NCI-H2196 (cell line): ENCODE measurements at regions not wholly inside any gene's neighbourhood (a gene's known extent, or its start where the extent isn't known, plus 50 kb on each side); places are given as distances from the start of the nearest gene placed in this dataset.
"Not testable (repeated sequence)": the region's sequence is repeated elsewhere in the genome, so short reads cannot be mapped to it uniquely, and the experiment has no call there.

ENCODE experiments used
- DNase-seq: peaks from one replicate; lab custom pipeline; 2025; ENCODE audit not compliant: unreplicated experiment; lab: John Stamatoyannopoulos, UW

DNA sequence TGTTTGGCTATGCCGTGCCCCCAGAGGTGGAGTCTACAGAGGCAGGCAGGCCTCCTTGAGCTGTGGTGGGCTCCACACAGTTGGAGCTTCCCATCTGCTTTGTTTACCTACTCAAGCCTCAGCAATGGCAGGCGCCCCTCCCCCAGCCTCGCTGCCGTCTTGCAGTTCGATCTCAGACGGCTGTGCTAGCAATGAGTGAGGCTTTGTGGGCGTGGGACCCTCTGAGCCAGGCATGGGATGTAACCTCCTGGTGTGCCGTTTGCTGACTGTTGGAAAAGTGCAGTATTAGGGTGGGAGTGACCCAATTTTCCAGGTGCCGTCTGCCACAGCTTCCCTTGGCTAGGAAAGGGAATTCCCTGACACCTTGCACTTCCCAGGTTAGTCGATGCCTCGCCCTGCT, 652.8 kb upstream of the EEF2KMT start:
- DNase-seq, result not testable (repeated sequence)

DNA sequence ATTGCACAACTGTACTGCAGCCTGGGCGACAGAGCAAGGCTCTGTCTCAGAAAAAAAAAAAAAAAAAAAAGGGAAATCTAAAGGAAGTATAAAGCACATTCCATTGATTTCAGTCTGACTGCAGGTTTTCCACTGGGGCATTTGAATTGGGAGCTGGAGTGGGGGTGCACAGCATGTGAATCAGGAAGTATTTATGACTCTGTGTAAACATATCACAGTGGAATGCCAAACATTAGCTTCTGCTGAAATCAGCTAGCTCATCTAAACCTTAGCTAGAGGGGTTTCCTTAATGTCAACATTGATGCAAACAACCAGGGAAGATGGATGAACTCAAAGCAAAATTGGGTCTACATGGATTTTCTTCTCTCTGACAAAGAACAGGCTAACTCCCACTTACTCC, 641.0 kb upstream of the EEF2KMT start:
- DNase-seq, result no peak

DNA sequence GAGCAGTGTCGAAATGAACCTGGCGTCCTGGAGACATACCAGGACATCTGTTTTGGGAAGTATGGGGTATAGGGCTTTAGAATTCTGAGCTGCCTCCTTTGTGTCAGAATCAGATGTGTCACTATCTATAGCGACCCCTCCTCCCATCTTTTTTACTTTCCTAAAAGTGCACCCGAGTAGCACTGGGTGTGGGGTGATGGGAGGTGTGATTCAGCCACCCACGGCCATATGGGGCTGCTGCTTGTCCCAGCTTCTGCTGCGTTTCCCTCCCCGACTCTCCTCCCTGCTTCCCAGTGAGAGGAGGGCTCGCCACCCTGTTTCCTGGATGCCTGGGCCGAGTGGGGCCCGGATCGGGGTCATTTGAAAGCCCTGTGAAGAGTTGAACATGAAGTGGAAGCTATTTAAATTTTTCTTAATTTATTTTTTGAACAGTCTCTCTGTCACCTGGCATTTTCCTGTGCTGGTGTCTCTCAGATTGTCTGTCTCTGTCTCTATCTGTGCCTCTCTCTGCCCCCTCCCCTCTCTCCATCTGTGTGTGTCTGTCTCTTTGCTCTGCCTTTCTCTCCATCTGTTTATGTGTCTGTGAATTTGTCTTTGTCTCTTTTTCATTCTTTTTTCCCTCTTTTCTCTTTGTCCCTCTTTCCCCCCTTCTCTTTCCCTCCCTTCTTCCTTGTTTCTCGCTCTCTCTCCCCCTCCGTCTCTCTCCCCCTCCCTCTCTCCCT, 638.8 kb upstream of the EEF2KMT start:
- no peak for DNase-seq

DNA sequence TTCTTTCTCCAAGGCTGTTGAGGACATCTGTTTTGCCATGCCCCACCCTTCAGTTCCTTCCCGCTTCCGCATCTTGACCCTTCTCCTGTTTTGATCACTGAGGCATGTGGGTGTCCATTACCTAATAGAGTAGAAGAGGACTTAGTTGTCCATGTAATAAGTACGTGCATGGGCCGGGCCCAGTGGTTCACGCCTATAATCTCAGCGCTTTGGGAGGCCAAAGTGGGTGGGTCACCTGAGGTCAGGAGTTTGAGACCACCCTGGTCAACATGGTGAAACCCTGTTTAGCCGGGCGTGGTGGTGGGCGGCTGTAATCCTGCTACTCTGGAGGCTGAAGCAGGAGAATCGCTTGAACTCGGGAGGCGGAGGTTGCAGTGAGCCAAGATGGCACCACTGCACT, 637.8 kb upstream of the EEF2KMT start:
- DNase-seq, result no peak

DNA sequence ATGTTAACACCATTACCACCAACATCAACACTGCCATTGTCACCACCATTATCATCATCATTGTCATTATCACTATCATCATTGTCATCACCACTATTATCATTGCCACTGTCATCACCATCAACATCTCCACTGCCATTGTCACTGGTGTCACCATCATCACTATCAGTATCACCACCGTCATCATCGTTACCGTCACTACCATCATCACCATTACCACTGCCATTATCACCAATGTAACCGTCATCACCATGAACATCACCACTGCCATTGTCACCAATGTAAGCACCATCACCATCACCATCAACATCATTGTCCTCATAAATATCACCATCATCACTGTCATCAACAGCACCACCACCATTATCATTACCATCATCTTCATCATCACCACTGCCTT, 633.2 kb upstream of the EEF2KMT start:
- no peak for DNase-seq

DNA sequence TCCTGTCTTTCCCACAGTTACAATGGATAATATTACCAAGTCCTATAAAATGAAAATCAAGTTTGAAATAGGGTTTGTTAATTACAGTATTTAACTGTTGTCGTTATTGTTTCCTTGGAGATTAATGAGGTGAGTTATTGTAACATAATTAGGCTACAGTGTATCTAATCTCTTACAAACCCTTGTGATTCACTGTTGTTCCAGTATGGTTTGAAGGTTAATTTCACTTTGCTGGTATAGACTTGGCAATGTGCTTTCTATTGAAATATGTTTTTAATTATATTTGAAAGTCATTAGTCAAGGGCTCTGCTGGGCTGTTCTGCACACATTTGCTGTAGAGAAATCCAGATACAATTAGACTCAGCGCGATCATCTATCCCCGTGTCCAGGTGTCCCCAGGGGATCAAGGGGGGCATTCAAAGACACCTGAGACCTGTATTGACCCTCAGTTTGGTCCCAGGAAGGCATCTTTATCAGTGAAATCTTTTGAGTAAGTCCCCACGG, 624.6 kb upstream of the EEF2KMT start:
- DNase-seq, result no peak

DNA sequence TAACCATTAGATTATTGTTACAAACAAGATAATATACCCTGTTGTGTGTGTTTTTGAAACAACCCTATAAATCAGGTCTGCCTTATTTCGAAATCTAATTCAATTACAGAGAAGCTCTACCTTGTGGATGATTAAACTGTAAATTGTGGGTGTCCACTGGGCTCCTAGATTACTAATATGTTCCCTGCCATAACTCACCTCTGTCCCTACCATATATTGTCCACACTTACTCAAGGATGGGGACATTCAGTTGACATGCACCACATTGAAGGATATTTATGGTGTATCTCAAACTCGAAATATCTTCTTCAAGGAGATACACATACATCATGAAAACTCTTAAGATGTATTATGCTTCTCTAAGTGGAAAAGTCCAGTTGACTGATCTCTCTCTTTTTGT, 617.6 kb upstream of the EEF2KMT start:
- DNase-seq, result no peak

DNA sequence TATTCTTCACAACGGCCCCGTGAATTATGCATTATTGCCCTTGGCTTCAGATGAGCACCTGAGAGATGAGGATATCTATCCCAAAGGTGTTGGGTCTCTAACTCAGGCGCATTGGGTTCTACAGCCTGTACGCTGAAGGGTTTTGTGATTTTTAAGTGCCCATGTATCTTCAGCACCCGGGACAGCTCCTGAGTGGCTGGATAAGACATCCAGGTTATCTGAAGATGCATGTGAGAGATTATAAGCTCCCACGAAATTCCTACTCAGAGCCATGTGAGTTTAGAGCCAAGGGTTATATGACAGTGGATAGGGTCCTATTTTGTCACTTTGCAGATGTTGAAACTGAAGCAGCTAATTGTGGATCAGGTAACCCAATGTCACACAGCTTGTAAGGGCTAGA, 612.3 kb upstream of the EEF2KMT start:
- DNase-seq, result no peak

DNA sequence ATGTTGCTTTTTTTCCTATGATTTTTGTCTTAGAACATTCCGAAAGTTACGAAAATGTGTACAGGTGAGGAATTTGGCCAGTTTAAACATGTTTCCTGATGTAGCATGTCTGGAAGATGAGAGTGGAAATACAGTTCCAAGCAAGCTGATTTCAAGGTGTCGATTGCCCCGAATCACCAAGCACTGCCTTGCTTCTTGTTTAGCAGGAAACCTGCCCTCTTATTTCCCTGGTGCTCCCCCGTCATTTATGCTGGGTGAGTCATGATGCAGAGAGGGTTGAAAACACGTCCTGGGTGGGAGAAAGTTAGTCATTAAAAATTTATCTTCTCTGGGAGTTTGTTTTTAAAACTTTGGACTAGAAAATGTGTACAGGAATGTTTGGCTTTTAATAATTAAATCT, 608.6 kb upstream of the EEF2KMT start:
- DNase-seq, result no peak

DNA sequence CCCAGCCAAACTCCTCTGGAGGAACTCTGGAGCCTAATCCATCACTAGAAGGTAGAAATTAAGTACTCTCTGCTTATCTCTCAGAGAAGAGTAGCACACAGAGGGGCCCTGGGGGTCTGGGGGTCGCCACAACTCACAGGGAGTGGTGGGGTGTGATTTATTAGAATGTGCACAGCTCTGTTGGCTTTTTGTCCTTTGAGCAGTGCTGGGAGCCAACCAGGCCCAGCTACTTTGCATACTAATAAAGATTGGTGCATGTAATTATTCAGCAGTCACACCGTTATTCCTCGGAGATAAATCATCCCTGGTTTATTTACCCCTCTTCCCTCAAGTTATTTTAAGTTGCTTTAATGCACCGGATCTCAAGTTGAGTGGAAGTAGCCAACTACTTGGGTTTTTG, 606.7 kb upstream of the EEF2KMT start:
- DNase-seq, result no peak

DNA sequence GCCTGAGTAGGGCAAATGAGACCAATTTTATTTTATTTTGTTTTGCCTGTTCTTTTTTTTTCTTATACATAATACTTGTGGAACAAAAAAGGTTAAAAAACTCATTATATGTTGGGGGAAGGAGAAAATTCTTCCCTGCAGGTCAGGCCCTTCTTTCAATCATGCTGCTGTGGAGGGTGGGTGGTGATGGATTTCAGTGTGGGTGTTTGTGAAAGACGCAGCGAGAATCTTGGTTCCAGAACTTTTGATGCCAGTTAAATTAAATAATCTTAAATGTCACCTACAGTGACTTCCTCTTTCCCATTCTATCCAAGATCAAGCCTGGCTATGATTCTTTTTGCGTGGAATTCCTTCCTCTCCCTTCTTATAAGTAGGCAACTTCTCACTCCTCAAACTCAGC, 595.8 kb upstream of the EEF2KMT start:
- no peak for DNase-seq

DNA sequence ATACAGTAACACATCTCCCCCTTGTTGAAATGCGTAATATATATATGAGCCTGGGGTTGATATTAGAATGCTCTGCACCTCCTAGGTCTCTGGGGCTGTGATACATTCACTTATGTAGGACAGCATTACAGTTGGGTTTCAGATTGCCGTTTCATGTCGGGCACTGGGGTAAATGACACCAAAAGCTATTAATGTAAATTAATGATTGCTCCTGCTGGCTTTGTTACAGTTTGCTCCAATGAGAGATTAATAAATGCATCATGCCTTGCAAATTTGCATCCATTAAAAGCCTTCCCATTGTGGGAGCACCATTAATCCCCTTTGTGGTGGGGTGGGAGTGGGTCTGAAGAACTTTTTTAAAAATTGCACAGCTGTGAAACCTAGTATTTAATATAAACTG, 584.4 kb upstream of the EEF2KMT start:
- DNase-seq, result no peak

DNA sequence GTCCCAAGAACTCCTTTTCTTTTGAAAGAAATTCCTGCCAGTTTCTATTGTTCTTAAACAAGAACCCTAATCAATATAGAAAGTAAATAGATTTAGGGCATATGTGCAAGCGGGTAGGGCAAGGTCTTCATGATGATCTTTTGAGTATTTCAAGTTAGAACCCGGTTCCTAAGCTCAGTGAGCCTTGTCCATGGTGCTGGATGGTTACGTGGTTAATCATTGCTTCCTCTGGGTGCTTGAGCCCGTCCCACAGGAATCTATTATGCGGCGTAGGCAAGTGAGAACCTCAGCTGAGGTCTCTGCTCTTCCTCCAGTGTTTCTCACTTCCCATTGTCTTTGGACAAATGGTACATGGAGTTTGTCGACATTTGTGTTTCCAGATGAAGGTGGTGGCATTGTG, 580.8 kb upstream of the EEF2KMT start:
- no peak for DNase-seq

DNA sequence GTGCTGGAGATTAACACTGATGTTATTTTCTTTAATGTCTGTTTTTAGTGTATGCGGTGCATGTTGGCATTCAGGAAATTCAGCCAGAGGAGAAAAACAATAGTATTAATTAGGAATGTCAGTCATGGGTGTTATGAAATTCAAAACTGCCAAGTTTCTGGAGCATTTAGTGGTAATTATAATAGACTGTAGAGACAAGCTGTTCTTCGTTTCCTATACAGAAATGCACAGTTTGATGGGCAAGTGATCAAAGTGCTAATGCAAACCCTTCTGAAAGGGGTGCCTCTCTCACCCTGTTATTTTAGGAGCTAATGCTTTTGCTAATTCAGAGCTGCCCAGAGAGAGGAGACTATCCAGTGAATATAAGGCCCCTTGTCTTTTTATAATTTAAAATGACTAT, 573.8 kb upstream of the EEF2KMT start:
- DNase-seq, result no peak

DNA sequence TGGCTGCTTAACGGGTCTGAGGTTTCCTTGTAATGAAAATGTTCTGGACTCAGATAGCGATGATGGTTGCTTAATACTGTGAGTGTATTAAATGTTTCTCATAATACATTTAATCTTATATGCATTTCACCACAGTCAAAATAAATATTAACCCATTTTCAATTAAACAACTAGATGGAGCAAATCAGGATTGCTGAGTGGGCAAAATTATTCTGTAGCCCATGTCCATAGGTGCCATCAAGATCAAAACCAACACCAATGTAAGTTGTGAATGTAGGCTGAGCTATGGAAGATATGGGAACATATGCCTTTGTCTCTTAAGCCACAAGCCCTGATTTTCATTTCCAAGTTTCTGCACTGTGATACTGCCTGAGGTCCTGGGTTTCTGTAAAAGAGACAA, 572.6 kb upstream of the EEF2KMT start:
- DNase-seq, result no peak

DNA sequence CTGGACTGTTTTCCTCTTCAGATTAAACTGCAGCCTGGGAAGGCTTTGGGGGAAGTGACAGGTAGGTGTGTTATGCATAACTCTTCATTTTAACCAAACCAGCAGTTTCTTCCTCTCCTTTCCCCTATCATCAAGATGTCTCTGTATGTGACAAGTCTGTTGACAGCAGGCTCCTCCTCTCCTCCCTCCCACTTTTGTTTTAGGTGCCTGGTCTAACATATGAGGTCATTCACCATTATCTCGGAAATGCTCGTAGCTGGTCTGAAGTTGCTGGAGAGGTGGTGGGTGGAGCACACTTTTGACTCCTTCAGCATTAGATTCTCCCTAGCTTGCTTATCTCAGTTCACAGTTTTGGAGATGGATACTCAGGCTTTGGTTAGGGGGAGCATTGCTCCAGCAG, 571.0 kb upstream of the EEF2KMT start:
- no peak for DNase-seq

DNA sequence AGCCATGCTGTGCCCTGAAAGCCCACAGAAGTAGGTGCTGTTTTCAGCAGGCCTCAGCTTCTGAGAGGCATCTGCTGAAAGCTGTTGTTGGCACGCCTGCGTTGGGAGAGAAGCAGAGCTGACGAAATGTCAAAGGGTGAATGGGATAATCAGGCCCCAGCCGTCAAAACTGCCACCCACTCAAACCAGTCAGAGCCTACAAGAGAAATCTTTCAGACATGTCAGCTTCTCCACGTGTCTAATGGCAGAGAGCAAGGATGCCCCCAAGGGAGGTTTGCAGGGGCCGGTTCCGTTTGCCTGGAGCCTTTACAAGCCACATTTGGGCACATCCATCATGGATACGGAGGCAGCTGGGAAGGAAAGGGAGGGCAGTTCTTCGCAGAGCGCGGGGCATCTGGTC, 568.2 kb upstream of the EEF2KMT start:
- DNase-seq, result no peak

DNA sequence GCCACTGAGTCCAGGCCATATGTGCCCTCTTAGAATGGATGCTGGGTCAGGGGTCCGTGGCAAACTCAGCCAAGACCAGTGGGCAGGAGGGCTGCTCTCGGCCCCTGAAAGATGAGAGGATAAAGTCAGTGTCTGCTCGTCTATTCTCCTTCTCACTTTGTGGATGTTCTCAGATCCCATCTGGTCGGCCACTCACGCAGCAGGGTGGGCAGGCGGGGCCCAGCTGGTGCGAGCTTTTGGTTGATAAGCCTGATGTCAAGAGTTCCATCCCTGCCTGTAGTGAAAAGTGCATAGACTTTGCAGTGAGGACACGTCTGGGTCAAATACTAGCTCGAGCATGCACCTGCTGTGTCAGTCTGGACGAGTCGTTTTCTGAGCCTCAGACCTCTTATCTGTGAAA, 556.2 kb upstream of the EEF2KMT start:
- DNase-seq, result no peak

DNA sequence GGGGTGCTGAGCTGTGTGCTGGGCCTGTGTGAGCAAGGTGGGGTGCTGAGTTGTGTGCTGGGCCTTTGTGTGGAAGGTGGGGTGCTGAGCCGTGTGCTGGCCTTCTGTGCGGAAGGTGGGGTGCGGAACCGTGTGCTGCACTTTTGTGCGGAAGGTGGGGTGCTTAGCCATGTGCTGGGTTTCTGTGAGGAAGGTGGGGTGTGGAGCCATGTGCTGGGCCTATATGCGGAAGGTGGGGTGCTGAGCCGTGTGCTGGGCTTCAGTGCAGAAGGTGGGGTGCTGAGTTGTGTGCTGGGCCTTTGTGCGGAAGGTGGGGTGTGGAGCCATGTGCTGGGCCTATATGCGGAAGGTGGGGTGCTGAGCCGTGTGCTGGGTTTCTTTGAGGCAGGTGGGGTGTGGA, 555.4 kb upstream of the EEF2KMT start:
- DNase-seq, result no peak

DNA sequence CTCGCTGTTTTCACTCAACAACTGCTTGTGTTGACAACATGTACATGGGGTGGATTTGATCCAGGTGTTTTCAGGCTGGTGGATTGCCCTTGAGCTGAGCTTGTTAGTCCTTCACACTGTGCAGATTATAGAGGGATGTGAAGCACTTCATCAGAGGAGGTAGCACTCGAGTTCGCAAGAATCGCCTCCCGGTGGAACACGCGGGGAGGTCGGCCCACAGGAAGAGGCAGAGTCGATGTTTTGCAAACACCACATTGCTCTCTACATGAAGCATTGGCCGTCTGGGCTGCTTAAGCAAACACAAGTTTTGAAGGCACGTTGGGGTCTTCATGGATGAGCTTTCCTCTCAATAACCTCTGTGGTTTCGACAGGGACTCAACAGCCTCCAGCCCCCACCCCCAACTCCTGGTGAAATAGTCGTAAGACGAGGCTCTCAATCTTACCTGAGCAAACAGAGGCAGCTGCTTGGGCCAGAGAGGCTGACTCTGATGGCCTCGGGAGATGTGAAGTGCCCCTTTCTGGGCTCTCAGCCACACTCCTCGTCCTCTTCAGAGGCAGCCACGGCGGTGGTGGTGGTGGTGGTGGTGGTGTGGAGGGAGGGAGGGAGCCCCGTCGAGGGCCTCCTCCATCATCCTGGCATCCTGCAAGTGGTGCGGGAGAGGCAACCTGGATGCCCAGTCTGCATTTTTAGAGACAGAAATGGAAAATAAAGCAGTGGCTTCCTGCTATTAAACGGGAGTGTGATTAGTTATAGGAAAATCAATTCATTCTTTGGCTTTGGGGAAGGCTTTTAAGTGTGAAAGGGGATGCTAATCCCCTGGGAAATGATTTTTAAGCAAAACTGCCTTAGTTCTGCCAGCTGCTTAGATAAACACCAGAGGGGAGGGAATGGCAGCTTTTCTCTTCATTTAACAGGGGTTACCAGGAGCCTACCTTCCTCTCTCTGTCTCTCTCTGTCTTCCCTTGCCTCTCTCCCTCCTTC, 552.5 kb upstream of the EEF2KMT start:
- DNase-seq, result peak; percentile 45

DNA sequence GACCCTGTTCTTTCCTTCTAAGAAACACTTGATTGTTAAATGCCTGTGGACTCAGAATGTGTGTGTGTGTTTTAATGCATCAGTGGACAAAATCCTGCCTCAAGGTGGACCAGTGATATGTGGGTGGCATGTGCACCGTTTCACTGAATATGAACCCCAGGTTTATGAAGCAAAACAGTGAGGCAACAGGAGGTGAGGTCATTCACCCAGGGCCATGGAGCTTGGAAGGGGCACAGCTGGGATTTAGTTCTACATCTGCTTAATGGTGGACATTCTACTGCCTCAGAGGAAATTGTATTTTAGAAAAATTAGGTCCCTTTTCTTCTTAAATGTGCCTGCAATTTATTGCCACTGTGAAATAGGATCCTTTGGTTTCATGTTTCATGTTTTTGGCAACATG, 549.5 kb upstream of the EEF2KMT start:
- DNase-seq, result no peak

DNA sequence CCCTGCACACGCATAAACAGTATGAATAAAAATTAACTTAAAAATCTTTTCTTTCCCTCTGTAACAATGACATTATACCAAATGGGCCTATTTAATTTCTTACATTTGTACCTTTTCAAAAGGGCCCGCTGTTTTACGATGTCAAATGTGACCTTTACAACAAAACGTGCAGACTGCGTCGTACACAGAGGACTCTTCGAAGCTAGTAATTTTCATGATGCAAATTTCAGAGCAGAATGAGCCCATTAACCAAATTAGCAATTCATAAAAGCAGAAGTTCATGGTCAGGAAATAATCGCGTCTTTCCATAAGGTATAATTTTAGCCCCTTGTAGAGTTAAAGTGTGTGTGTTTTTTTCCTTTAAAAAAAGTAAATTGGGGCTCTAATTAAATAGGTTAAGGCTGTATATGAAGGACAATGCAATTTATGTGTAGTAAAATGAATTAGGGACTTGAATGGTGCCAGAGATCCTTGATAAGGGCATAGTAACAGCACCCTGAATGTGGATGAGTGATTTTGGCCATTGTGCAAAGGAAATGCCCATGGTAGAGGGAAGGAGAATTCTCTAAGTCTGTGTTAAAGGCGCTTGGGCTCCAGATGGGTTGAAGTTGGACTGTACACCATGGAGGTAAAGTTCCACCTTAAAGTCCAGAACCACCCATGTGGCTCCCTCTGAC, 546.4 kb upstream of the EEF2KMT start:
- DNase-seq, result no peak
